Naive thymus-derived CD4-positive, alpha-beta T cell (primary cell): ENCODE measurements at regions not wholly inside any gene's neighbourhood (a gene's known extent, or its start where the extent isn't known, plus 50 kb on each side); places are given as distances from the start of the nearest gene placed in this dataset.
"Not testable (repeated sequence)": the region's sequence is repeated elsewhere in the genome, so short reads cannot be mapped to it uniquely, and the experiment has no call there.

Experiments
- ATAC-seq: fragments of 150-1000 bp; cut with Tn5 transposase; 2 replicates; pipeline ENCODE4 v1.10.0; 2021; ENCODE audit warnings: mild to moderate bottlenecking, moderate library complexity
- CTCF ChIA-PET: fragments of 350-600 bp; sonication (Branson Sonifier 250); formaldehyde crosslinking; loops from one replicate; lab custom pipeline; 2021; ENCODE audit warnings: antibody characterized with exemption; lab: Charles Lee
- POLR2A ChIA-PET: fragments of 350-600 bp; sonication (Branson Sonifier 250); formaldehyde crosslinking; loops from one replicate; lab custom pipeline; 2021; ENCODE audit warnings: antibody characterized with exemption, inconsistent platforms; lab: Charles Lee
- DNase-seq, 9 donors: peaks; one replicate each; pipeline versions ENCODE4 v3.0.0 to v3.0.0-alpha.2; 2020 to 2022; ENCODE audit warnings: mixed read lengths in 1 of 9
- H3K27ac ChIP-seq: one replicate; pipeline ENCODE4 v1.7.0; 2013; ENCODE audit warnings: mild to moderate bottlenecking, low read depth, low read length, moderate library complexity
- H3K27me3 ChIP-seq, 2 donors: one replicate each; pipeline ENCODE4 v1.7.0; 2013; ENCODE audit warnings: low read length in 2 of 2, mild to moderate bottlenecking in 2 of 2, moderate library complexity in 2 of 2; ENCODE audit not compliant: control insufficient read depth in 2 of 2, insufficient read depth in 2 of 2
- H3K36me3 ChIP-seq, 3 experiments: 1 replicate in 2 of 3; 2 replicates in 1 of 3; pipeline ENCODE4 v1.7.0; 2013; ENCODE audit warnings: low read length in 3 of 3, mild to moderate bottlenecking in 3 of 3, moderate library complexity in 1 of 3; ENCODE audit not compliant: insufficient read depth in 3 of 3, control insufficient read depth in 2 of 3
- H3K4me1 ChIP-seq, 2 donors: one replicate each; pipeline ENCODE4 v1.7.0; 2013; ENCODE audit warnings: low read length in 2 of 2, mild to moderate bottlenecking in 2 of 2, moderate library complexity in 1 of 2; ENCODE audit not compliant: control insufficient read depth in 2 of 2, insufficient read depth in 2 of 2
- H3K4me3 ChIP-seq: 2 replicates; pipeline ENCODE4 v1.7.0; 2013; ENCODE audit warnings: mild to moderate bottlenecking, low read length
- H3K9me3 ChIP-seq, 3 experiments: 1 replicate in 2 of 3; 2 replicates in 1 of 3; pipeline ENCODE4 v1.7.0; 2013; ENCODE audit warnings: low read length in 3 of 3; ENCODE audit not compliant: control insufficient read depth in 2 of 3
- H3K27ac Mint-ChIP-seq, 9 donors: one replicate each; pipeline ENCODE4 v1.8.0; 2020 to 2022; ENCODE audit warnings: mixed read lengths in 9 of 9, mild to moderate bottlenecking in 8 of 9, moderate library complexity in 5 of 9, inconsistent platforms in 2 of 9
- H3K27me3 Mint-ChIP-seq, 5 donors: one replicate each; pipeline ENCODE4 v1.8.0; 2021 to 2022; ENCODE audit warnings: mixed read lengths in 5 of 5, mild to moderate bottlenecking in 1 of 5
- H3K36me3 Mint-ChIP-seq, 5 donors: one replicate each; pipeline ENCODE4 v1.8.0; 2020 to 2022; ENCODE audit warnings: mixed read lengths in 5 of 5, mild to moderate bottlenecking in 3 of 5, inconsistent platforms in 1 of 5
- H3K4me1 Mint-ChIP-seq, 7 donors: one replicate each; pipeline ENCODE4 v1.8.0; 2020 to 2022; ENCODE audit warnings: mixed read lengths in 7 of 7, mild to moderate bottlenecking in 3 of 7, inconsistent platforms in 1 of 7
- H3K4me3 Mint-ChIP-seq, 10 donors: one replicate each; pipeline ENCODE4 v1.8.0; 2020 to 2022; ENCODE audit warnings: mild to moderate bottlenecking in 10 of 10, mixed read lengths in 10 of 10, moderate library complexity in 6 of 10, inconsistent platforms in 2 of 10
- H3K9me3 Mint-ChIP-seq, 11 donors: one replicate each; pipeline ENCODE4 v1.8.0; 2020 to 2022; ENCODE audit warnings: mixed read lengths in 11 of 11, mild to moderate bottlenecking in 4 of 11, inconsistent platforms in 1 of 11, moderate library complexity in 1 of 11
- intact Hi-C, 2 donors: fragments of 100-400 bp; cut with micrococcal nuclease; formaldehyde crosslinking; loops; one replicate each; pipeline ENCODE4 v1.15.1; 2023

GRCh38 chrX:109184506-109185139 lies 297.3 kb downstream of the GUCY2F start:
- no peak for ATAC-seq
- no peaks in the 10 kb centered on the region for H3K4me1 Mint-ChIP-seq
- Histone ChIP-seq H3K27ac (no peak overlapping the region), H3K4me3 (no peak overlapping the region), H3K9me3 (no peaks in the 10 kb centered on the region), H3K36me3 (no peaks in the 10 kb centered on the region), H3K4me1 (no peaks in the 10 kb centered on the region), H3K27me3 (no peaks in the 10 kb centered on the region)
- H3K4me3 Mint-ChIP-seq, result no peak overlapping the region
- H3K27ac Mint-ChIP-seq, result no peak overlapping the region
- intact Hi-C loops, result no loop called here
- CTCF ChIA-PET, result no interaction called here
- no peak for DNase-seq
- POLR2A ChIA-PET, result no interaction called here
- H3K36me3 Mint-ChIP-seq, result no peaks in the 10 kb centered on the region
- H3K9me3 Mint-ChIP-seq, result peaks cover 0 to 7% (median under 1%) of the 10 kb centered on the region in 11 donors
- H3K27me3 Mint-ChIP-seq, result no peaks in the 10 kb centered on the region

- Histone ChIP-seq H3K36me3 (no peaks in the 10 kb centered on the region), H3K4me3 (no peak overlapping the region), H3K27me3 (no peaks in the 10 kb centered on the region), H3K27ac (no peak overlapping the region), H3K9me3 (peaks cover 0 to 8% (median 0%) of the 10 kb centered on the region in 3 experiments), H3K4me1 (no peaks in the 10 kb centered on the region)
- intact Hi-C loops, result no loop called here
- H3K4me1 Mint-ChIP-seq, result no peaks in the 10 kb centered on the region
- H3K27ac Mint-ChIP-seq, result no peak overlapping the region
- H3K9me3 Mint-ChIP-seq, result peaks cover 0 to 10% (median 3%) of the 10 kb centered on the region in 11 donors
- POLR2A ChIA-PET, result no interaction called here
- CTCF ChIA-PET, result no interaction called here
- no peak overlapping the region for H3K4me3 Mint-ChIP-seq
- H3K36me3 Mint-ChIP-seq, result no peaks in the 10 kb centered on the region
- no peak for ATAC-seq
- H3K27me3 Mint-ChIP-seq, result no peaks in the 10 kb centered on the region
- DNase-seq, result no peak
Observed at GRCh38 chrX:109172091-109172602, 309.7 kb downstream of the GUCY2F start.

GRCh38 chrX:109155161-109155560 lies 326.7 kb downstream of the GUCY2F start:
- no peak for DNase-seq
- Mint-ChIP-seq H3K27me3 (no peaks in the 10 kb centered on the region), H3K9me3 (peaks cover 0 to 24% (median 6%) of the 10 kb centered on the region in 11 donors), H3K4me3 (no peak overlapping the region), H3K4me1 (no peaks in the 10 kb centered on the region), H3K36me3 (no peaks in the 10 kb centered on the region), H3K27ac (no peak overlapping the region)
- no peaks in the 10 kb centered on the region for H3K9me3 ChIP-seq
- POLR2A ChIA-PET, result no interaction called here
- CTCF ChIA-PET, result no interaction called here
- intact Hi-C loops, result no loop called here
- no peak for ATAC-seq
- no peaks in the 10 kb centered on the region for H3K36me3 ChIP-seq
- H3K27me3 ChIP-seq, result no peaks in the 10 kb centered on the region
- no peak overlapping the region for H3K27ac ChIP-seq
- H3K4me1 ChIP-seq, result no peaks in the 10 kb centered on the region
- no peak overlapping the region for H3K4me3 ChIP-seq

GRCh38 chrX:109144173-109144572 lies 337.7 kb downstream of the GUCY2F start:
- DNase-seq, H3K9me3 ChIP-seq, H3K27ac Mint-ChIP-seq, ATAC-seq, H3K4me3 Mint-ChIP-seq, H3K4me1 Mint-ChIP-seq, H3K27me3 ChIP-seq, intact Hi-C loops, POLR2A ChIA-PET, CTCF ChIA-PET, H3K27ac ChIP-seq, H3K36me3 ChIP-seq, H3K36me3 Mint-ChIP-seq, H3K4me1 ChIP-seq, H3K27me3 Mint-ChIP-seq, H3K4me3 ChIP-seq: not testable (repeated sequence)
- H3K9me3 Mint-ChIP-seq, result peaks cover 0 to 14% (median 3%) of the 10 kb centered on the region in 11 donors

- H3K36me3 ChIP-seq, result no peaks in the 10 kb centered on the region
- no peaks in the 10 kb centered on the region for H3K4me1 Mint-ChIP-seq
- ChIA-PET POLR2A (no interaction called here), CTCF (no interaction called here)
- H3K27ac Mint-ChIP-seq, result no peak overlapping the region
- ATAC-seq (no peak), DNase-seq (no peak)
- peaks cover 0 to 3% (median 0%) of the 10 kb centered on the region in 5 donors for H3K36me3 Mint-ChIP-seq
- H3K9me3 Mint-ChIP-seq, result peaks cover 0 to 10% (median 4%) of the 10 kb centered on the region in 11 donors
- H3K4me1 ChIP-seq, result no peaks in the 10 kb centered on the region
- no peaks in the 10 kb centered on the region for H3K9me3 ChIP-seq
- no peak overlapping the region for H3K4me3 Mint-ChIP-seq
- no peak overlapping the region for H3K27ac ChIP-seq
- no peak overlapping the region for H3K4me3 ChIP-seq
- H3K27me3 ChIP-seq, result no peaks in the 10 kb centered on the region
- H3K27me3 Mint-ChIP-seq, result no peaks in the 10 kb centered on the region
- intact Hi-C loops, result no loop called here
Observed at GRCh38 chrX:109140463-109140862, 341.4 kb downstream of the GUCY2F start.

GRCh38 chrX:109134777-109135176 lies 347.1 kb downstream of the GUCY2F start:
- no peaks in the 10 kb centered on the region for H3K9me3 ChIP-seq
- H3K27me3 Mint-ChIP-seq, result no peaks in the 10 kb centered on the region
- no peak overlapping the region for H3K27ac Mint-ChIP-seq
- H3K4me3 ChIP-seq, result no peak overlapping the region
- intact Hi-C loops, result no loop called here
- ATAC-seq, result no peak
- H3K4me1 Mint-ChIP-seq, result no peaks in the 10 kb centered on the region
- no peaks in the 10 kb centered on the region for H3K4me1 ChIP-seq
- no peak overlapping the region for H3K27ac ChIP-seq
- no peaks in the 10 kb centered on the region for H3K27me3 ChIP-seq
- ChIA-PET CTCF (no interaction called here), POLR2A (no interaction called here)
- no peak overlapping the region for H3K4me3 Mint-ChIP-seq
- no peak for DNase-seq
- H3K36me3 ChIP-seq, result no peaks in the 10 kb centered on the region
- H3K9me3 Mint-ChIP-seq, result peaks cover 0 to 24% (median 8%) of the 10 kb centered on the region in 11 donors
- peaks cover 0 to 3% (median 0%) of the 10 kb centered on the region in 5 donors for H3K36me3 Mint-ChIP-seq

GRCh38 chrX:109125304-109125703 lies 356.6 kb downstream of the GUCY2F start:
- DNase-seq (no peak), ATAC-seq (no peak)
- H3K4me3 ChIP-seq, result no peak overlapping the region
- Mint-ChIP-seq H3K36me3 (no peaks in the 10 kb centered on the region), H3K4me1 (no peaks in the 10 kb centered on the region), H3K27me3 (no peaks in the 10 kb centered on the region), H3K9me3 (peaks cover 0 to 4% (median 0%) of the 10 kb centered on the region in 11 donors), H3K27ac (no peak overlapping the region), H3K4me3 (no peak overlapping the region)
- no peak overlapping the region for H3K27ac ChIP-seq
- ChIA-PET POLR2A (no interaction called here), CTCF (no interaction called here)
- intact Hi-C loops, result no loop called here
- no peaks in the 10 kb centered on the region for H3K27me3 ChIP-seq
- H3K4me1 ChIP-seq, result no peaks in the 10 kb centered on the region
- no peaks in the 10 kb centered on the region for H3K9me3 ChIP-seq
- no peaks in the 10 kb centered on the region for H3K36me3 ChIP-seq
